Uterus (tissue), 2 donors: ENCODE measurements at regions not wholly inside any gene's neighbourhood (a gene's known extent, or its start where the extent isn't known, plus 50 kb on each side); places are given as distances from the start of the nearest gene placed in this dataset.

ENCODE experiments used
- CTCF ChIP-seq, 4 experiments: fragments of 200-600 bp in 2 of 4; fragments of 450-650 bp in 2 of 4; sonication (generic) in 2 of 4; IDR thresholded peaks; one replicate each; pipeline ENCODE4 v1.5.1; 2016 to 2019; ENCODE audit warnings: antibody characterized with exemption in 4 of 4, mild to moderate bottlenecking in 2 of 4, moderate library complexity in 1 of 4
- POLR2A ChIP-seq, 2 donors: fragments of 450-650 bp; IDR thresholded peaks; one replicate each; pipeline ENCODE4 v1.6.1; 2016; ENCODE audit warnings: antibody characterized with exemption in 2 of 2, mild to moderate bottlenecking in 1 of 2, moderate library complexity in 1 of 2

- TF ChIP-seq POLR2A (IDR thresholded peaks at IDR 0.05) (no peak), CTCF (IDR thresholded peaks at IDR 0.05) (no peak)
Observed at GRCh38 chr5:86735370-86735769, 117.6 kb downstream of the COX7C start.
